GM12891 (cell line): ENCODE measurements at regions not wholly inside any gene's neighbourhood (a gene's known extent, or its start where the extent isn't known, plus 50 kb on each side); places are given as distances from the start of the nearest gene placed in this dataset.

Experiments
- PAX5 ChIP-seq: IDR thresholded peaks from 2 replicates; pipeline ENCODE4 v1.6.1; 2011; ENCODE audit warnings: low read length, moderate library complexity, mild to moderate bottlenecking; ENCODE audit not compliant: insufficient read depth, severe bottlenecking
- POLR2A ChIP-seq: IDR thresholded peaks from 2 replicates; pipeline ENCODE4 v1.6.1; 2011; ENCODE audit warnings: low read depth, low read length, control low read depth
- POLR2AphosphoS5 ChIP-seq: IDR thresholded peaks from 2 replicates; pipeline ENCODE4 v1.6.1; 2011; ENCODE audit warnings: low read depth, low read length, control low read depth
- POU2F2 ChIP-seq: IDR thresholded peaks from 2 replicates; pipeline ENCODE4 v1.6.1; 2011; ENCODE audit warnings: low read depth, mild to moderate bottlenecking, control low read depth, low read length, moderate library complexity
- SPI1 ChIP-seq: IDR thresholded peaks from 2 replicates; pipeline ENCODE4 v1.6.1; 2011; ENCODE audit warnings: low read depth, low read length, control low read depth
- TAF1 ChIP-seq: IDR thresholded peaks from 2 replicates; pipeline ENCODE4 v1.6.1; 2011; ENCODE audit warnings: low read depth, low read length, control low read depth

DNA sequence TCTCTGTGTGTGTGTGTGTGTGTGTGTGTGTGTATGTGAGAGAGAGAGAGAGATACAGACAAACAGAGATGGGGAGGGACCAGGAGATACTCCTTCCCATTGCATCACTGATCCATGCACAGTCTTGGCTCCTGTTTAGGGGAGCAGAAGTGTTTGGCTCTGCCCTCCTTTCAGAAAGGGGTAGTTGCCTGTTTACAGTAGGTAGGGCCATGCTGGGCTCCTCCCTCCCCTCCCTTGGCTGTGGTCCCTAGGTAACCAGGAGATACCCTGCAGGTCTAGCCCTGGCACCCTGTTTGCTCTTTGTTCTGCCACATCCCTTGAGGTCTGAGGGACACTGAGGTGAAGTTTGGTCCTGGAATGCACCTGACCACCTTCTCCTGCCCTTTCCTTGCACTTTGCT is 95.3 kb downstream of the RAMP3 start:
- TF ChIP-seq POLR2AphosphoS5, result no peak
- TF ChIP-seq POLR2A, result no peak
- TF ChIP-seq SPI1, result no peak
- TF ChIP-seq TAF1, result no peak
- TF ChIP-seq POU2F2, result no peak
- no peak for TF ChIP-seq PAX5
